GM12872 (cell line): ENCODE measurements at regions not wholly inside any gene's neighbourhood (a gene's known extent, or its start where the extent isn't known, plus 50 kb on each side); places are given as distances from the start of the nearest gene placed in this dataset.

Experiments
- CTCF ChIP-seq: IDR thresholded peaks from 3 replicates; pipeline ENCODE4 v1.5.1; 2011; ENCODE audit warnings: low read depth, mild to moderate bottlenecking, low read length, moderate library complexity; ENCODE audit not compliant: insufficient read depth

- TF ChIP-seq CTCF = no peak
Observed at GRCh38 chr9:86633945-86634344, 279.7 kb upstream of the TUT7 start.

DNA sequence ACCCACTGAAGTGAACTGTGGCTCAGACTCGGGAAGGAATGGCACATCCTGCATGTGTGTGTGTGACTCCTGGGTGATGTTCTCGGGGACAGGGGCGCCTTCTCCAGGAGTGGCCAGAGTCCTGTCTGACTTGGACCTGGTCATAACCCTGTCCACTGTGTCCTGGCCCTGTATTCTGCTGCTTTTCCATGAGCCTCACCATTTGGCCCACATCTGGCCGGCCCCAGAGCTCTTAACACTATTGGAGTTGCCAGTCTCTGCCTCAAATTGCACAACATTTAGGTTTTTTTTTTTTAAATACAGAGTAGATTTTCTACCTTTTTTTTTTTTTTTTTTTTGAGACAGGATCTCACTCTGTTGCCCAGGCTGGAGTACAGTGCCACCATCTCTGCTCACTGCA lies 278.3 kb upstream of the TUT7 start:
- TF ChIP-seq CTCF = no peak

DNA sequence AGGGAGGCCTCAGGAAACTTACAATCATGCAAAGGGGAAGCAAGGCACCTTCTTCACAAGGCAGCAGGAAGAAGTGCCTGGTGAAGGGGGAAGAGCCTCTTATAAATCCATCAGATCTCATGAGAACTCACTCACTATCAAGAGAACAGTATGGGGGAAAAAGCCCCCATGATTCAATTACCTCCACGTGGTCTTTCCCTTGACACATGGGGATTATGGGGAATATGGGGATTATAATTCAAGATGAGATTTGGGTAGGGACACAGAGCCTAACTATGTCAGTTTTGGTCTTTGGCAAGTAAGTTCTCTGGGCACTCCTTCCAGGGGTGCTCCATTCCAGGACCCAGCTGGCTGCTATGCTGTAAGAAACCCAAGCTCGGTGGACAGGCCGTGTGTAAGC lies 275.3 kb upstream of the TUT7 start:
- no peak for TF ChIP-seq CTCF

DNA sequence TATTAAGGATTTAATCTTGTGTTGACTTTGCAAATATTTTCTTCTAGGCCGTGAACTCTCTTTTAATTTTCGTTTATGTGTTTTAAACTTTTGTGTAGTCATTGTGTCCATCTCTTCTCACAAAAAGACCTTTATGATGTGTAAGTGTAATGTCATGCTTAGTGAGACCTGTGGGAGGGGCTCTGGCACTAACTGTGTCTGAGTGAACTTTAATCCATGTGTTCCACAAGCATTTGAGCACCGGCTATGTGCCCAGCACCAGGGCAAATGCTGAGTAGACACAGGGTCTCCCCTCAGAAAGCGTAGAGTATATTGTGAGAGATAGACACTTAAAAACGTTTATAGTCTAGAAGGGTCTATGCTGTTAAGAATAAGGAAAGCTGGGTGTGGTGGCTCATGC lies 272.6 kb upstream of the TUT7 start:
- TF ChIP-seq CTCF = no peak

DNA sequence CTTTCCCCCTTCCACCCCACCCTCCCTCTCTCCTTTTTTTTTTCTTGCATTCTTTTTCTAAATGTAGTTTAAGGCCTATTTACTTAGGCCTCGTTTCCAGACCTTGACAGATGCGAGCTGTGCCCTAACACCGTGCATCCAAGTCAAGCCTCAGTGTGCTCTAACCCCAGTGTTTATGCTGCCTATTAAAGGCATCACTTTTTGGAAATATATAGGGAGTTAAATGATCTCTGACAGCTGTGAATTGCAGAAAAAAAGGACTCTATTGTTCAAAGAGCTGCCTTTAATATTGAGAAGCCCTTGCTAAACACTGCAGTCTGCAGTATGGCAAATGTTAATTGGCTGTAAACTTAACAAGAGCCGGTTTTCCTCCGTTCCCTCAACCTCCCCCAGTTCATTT lies 270.4 kb upstream of the TUT7 start:
- TF ChIP-seq CTCF = no peak

DNA sequence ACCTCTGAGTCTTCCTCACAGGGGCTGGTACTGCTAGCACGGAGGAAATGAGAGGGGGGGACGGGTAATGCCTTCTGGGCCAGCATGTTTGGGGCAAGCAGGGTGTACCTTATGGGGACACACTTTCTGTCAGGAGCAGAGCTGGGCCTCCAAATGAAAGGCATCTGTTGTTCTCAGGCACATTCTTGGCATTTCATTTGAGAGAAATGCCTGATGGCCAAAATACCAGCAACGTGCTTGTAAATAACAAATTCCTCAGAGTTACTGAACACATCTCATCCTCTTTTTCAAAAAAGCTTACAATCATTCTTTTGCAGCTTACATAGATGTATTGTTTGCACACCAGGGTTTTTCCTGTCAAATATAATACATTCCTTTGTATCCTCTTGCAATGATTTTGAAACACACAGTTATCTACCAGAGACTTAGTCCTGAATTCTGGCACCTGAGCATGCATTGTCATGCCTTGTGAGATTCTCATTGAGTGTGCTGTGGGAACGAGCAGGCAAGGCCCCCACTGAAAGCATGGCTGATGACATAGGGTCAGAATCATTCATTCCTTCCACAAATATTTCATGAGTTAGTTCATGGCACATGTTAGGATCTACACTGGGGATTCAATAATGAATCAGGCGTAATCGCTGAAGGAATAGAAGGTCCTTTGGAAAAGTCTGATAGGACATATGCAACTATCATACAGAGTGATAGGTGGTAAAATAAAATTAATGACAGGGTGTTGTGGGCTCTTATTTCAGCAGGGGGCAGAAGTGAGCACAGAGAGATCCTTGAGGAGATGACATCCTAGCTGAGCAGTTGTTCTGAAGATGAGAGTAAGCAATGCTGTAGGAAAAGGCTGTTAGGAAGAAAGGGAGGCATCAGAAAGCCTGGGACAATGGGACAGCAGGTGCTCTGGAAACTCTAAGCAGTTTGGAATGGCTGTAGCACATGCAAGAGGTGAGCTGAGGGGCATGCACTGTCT lies 260.9 kb upstream of the TUT7 start:
- peak; percentile 57 for TF ChIP-seq CTCF

DNA sequence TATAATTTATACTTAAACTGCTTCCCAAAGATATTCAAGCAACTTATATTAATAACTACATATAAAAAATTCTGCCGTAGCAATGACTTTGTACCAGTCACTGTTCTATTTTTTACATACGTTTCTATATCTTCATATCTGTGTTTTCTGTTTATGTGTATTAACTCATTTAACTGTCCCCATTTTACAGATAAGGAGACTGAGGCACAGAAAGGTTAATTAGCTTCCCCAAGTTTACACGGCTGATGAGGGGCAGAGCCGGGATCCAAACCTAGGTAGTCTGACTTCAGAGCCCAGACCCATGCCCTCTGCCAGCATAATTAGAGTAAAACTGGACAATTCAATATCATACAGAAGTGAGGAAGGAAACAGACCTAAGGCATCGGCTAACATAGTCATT lies 259.7 kb upstream of the TUT7 start:
- TF ChIP-seq CTCF = no peak
